Thoracic aorta (tissue), 2 donors: ENCODE measurements at regions not wholly inside any gene's neighbourhood (a gene's known extent, or its start where the extent isn't known, plus 50 kb on each side); places are given as distances from the start of the nearest gene placed in this dataset.

ENCODE experiments used
- ATAC-seq: fragments of 150-250 bp; one replicate; pipeline ENCODE4 v1.8.0; 2017; ENCODE audit warnings: low read depth; ENCODE audit not compliant: insufficient number of reproducible peaks, low FRiP score
- DNase-seq: peaks from one replicate; pipeline ENCODE4 v3.0.0-alpha.2; 2020; ENCODE audit warnings: low spot score
- H3K27ac ChIP-seq, 2 donors: fragments of 200-600 bp; sonication (generic); 1 replicate in 1 of 2; 2 replicates in 1 of 2; pipeline ENCODE4 v1.5.1; 2016; ENCODE audit warnings: mild to moderate bottlenecking in 2 of 2, moderate library complexity in 2 of 2
- H3K27me3 ChIP-seq: fragments of 200-600 bp; sonication (generic); replicated peaks from 2 replicates; pipeline ENCODE4 v1.6.0; 2016; ENCODE audit warnings: mild to moderate bottlenecking; ENCODE audit not compliant: insufficient read depth
- H3K36me3 ChIP-seq: fragments of 200-600 bp; sonication (generic); one replicate; pipeline ENCODE4 v1.5.1; 2016
- H3K4me1 ChIP-seq, 2 donors: fragments of 200-600 bp; sonication (generic); 1 replicate in 1 of 2; 2 replicates in 1 of 2; pipeline versions ENCODE4 v1.5.1 to v1.6.0; 2016; ENCODE audit warnings: low read depth in 2 of 2, mild to moderate bottlenecking in 1 of 2; ENCODE audit not compliant: control insufficient read depth in 1 of 2
- H3K4me3 ChIP-seq: fragments of 200-600 bp; sonication (generic); 2 replicates; pipeline ENCODE4 v1.5.1; 2016; ENCODE audit warnings: mild to moderate bottlenecking
- H3K9me3 ChIP-seq: fragments of 200-600 bp; sonication (generic); 2 replicates; pipeline ENCODE4 v1.5.1; 2016
- CTCF ChIP-seq: fragments of 200-600 bp; sonication (generic); IDR thresholded peaks from one replicate; pipeline ENCODE4 v1.5.1; 2019; ENCODE audit warnings: antibody characterized with exemption

GRCh38 chr5:104652271-104652861 lies 1089.8 kb upstream of the NUDT12 start:
- ATAC-seq = no peak
- Histone ChIP-seq H3K27me3 (no peaks in the 10 kb centered on the region), H3K9me3 (peaks cover 10% of the 10 kb centered on the region), H3K27ac (no peak overlapping the region), H3K36me3 (no peaks in the 10 kb centered on the region), H3K4me1 (no peaks in the 10 kb centered on the region), H3K4me3 (no peak overlapping the region)
- no peak for TF ChIP-seq CTCF
- DNase-seq = no peak

GRCh38 chr5:104650313-104651055 lies 1087.9 kb upstream of the NUDT12 start:
- no peaks in the 10 kb centered on the region for H3K36me3 ChIP-seq
- TF ChIP-seq CTCF = no peak
- ATAC-seq (no peak), DNase-seq (no peak)
- H3K27ac ChIP-seq = no peak overlapping the region
- H3K27me3 ChIP-seq = no peaks in the 10 kb centered on the region
- H3K4me1 ChIP-seq = no peaks in the 10 kb centered on the region
- H3K4me3 ChIP-seq = no peak overlapping the region
- peaks cover 10% of the 10 kb centered on the region for H3K9me3 ChIP-seq

GRCh38 chr5:104646416-104646815 lies 1083.8 kb upstream of the NUDT12 start:
- H3K36me3 ChIP-seq = no peaks in the 10 kb centered on the region
- H3K27ac ChIP-seq = no peak overlapping the region
- ATAC-seq (no peak), DNase-seq (no peak)
- no peaks in the 10 kb centered on the region for H3K9me3 ChIP-seq
- no peaks in the 10 kb centered on the region for H3K4me1 ChIP-seq
- H3K27me3 ChIP-seq = no peaks in the 10 kb centered on the region
- H3K4me3 ChIP-seq = no peak overlapping the region
- no peak for TF ChIP-seq CTCF

- no peaks in the 10 kb centered on the region for H3K4me1 ChIP-seq
- ATAC-seq (no peak), DNase-seq (no peak)
- no peaks in the 10 kb centered on the region for H3K36me3 ChIP-seq
- TF ChIP-seq CTCF = no peak
- no peak overlapping the region for H3K4me3 ChIP-seq
- H3K27ac ChIP-seq = no peak overlapping the region
- no peaks in the 10 kb centered on the region for H3K9me3 ChIP-seq
- H3K27me3 ChIP-seq = no peaks in the 10 kb centered on the region
These were observed 1080.7 kb upstream of the NUDT12 start for GRCh38 chr5:104643320-104643719.

- no peak for ATAC-seq
- no peak for TF ChIP-seq CTCF
- H3K4me3 ChIP-seq = no peak overlapping the region
- H3K4me1 ChIP-seq = no peaks in the 10 kb centered on the region
- no peaks in the 10 kb centered on the region for H3K9me3 ChIP-seq
- no peaks in the 10 kb centered on the region for H3K36me3 ChIP-seq
- DNase-seq = no peak
- H3K27ac ChIP-seq = no peak overlapping the region
- no peaks in the 10 kb centered on the region for H3K27me3 ChIP-seq
These were observed 1072.6 kb upstream of the NUDT12 start for GRCh38 chr5:104635227-104635626.
